ENCODE measurements at regions not wholly inside any gene's neighbourhood (a gene's known extent, or its start where the extent isn't known, plus 50 kb on each side); places are given as distances from the start of the nearest gene placed in this dataset.

DNA sequence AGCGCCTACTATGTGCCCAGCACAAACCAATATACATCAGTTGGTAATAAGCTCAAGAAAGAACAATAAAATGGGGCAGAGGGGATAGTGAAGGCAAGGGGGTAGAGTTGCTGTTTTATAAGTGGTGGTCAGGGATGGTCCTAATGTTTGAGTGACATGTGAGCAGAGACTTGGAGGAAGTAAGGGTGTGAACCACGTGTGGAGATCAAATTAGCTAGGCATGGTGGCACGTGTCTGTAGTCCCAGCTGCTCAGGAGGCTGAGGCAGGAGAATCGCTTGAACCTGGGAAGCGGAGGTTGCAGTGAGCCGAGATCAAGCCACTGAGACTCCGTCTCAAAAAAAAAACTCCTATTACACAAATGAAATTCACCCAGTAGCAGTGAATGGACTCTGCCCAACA is 56.5 kb downstream of the IRX6 start:
- in situ Hi-C loops (cut with HindIII; ENCODE audit: low pct_unique_long_range_greater_than_20kb, low sequenced_read_pairs), result no loop called here
- no peak for TF ChIP-seq JUND (IDR thresholded peaks at IDR 0.05; ENCODE audit: low read depth)
- DNase-seq (ENCODE audit: low read depth in 1 of 2, low spot score in 1 of 2), result no peak

DNA sequence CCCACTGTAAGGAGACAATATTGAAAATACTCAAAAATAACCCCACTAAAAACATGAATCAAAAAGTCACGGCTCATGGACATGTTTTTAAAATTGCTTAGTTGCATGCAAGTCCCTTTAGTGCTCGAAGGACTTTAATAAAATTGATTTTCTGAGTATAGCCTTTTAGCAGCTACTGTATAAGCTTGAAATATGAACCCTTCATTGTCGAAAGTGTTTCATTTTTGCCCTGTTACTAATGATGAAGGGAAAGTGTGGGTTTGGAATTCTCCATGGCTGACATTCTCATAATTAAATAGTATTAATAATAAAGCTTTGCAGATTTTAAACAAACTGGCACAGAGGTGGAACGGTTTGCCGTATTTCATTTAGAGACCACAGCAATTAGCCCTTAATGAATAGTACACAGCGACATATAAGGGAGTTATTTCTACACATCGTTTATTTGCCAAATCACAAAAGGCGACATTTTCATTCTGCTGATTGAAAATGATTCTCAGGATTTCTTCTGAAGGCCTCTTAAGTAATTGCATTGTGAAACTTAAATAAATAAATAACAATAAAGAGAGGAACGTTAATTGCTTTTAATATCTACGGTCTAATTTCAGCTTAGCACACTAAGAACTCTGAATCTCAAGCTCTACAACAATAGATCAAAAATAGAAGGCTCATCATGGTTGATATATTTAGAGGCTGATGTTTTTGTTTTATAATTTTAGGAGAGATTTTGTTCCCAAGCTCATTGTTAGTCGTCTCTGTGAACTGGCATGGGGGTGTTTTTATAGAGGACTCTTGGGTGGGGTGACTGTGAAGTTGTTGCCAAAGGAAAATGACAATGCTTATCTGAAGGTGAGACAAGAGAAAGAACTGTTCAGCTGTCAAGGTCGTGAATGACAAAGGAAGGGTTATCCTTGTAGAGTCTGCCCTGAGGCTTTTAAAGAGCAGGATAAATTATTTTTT is 60.6 kb downstream of the IRX6 start:
- in situ Hi-C loops (cut with HindIII; ENCODE audit: low pct_unique_long_range_greater_than_20kb, low sequenced_read_pairs), result no loop called here
- TF ChIP-seq JUND (IDR thresholded peaks at IDR 0.05; ENCODE audit: low read depth), result no peak
- no peak for DNase-seq (ENCODE audit: low read depth in 1 of 2, low spot score in 1 of 2)

DNA sequence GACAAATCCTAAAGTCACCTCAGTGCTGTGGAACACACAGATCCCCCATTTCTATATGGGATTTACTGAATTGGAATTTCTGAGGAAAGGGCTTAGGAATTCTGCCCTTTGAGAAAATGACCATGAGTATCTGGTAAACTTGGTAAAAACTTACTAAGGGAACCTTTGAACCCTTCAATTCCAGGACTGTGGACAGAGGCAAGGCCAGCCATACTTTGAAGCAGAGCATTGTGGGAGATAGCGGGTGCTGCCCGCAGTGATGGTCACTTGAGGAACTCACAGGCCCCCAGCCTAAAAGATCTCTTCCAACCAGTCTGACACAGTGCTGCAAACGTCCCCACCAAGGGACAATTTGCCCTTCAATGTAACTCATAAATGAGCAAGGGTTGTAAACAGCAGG is 61.4 kb downstream of the IRX6 start:
- in situ Hi-C loops (cut with HindIII; ENCODE audit: low pct_unique_long_range_greater_than_20kb, low sequenced_read_pairs), result no loop called here
- TF ChIP-seq JUND (IDR thresholded peaks at IDR 0.05; ENCODE audit: low read depth), result no peak
- no peak for DNase-seq (ENCODE audit: low read depth in 1 of 2, low spot score in 1 of 2)

DNA sequence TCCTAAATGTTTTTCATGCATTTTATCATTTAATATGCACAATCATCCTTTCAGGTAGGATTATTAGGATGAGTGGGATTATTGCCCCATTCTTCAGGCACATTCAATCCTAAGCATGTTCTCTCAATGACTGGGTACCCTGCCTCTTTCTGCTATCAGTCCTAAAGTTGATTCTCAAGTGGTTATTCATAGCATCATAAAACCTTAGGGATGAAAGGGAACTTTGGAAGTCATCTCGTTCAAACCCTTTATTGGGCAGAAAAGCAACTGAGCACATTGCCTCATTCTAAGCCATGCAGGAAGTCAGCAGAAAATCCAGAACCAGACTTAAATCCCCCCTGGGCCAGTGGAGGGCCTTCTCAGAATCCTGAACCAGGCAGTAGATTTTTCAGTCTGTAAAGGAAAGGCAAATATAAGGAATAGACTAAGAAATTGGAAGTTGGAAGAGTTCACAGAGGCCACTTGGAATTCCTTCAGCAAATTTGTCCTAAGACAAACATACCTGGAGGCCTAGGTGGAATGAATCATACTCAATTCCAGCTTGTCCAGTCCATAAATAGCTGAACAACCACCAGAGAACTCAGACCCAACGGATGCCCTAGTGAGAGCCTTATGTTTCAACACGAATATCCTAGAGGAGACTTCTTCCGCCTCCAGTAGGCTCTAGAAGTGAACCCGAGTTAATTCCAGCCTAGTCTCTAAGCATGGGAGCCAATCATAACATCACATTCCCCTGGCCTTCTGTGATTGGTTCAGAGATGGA is 62.7 kb downstream of the IRX6 start:
- TF ChIP-seq JUND (IDR thresholded peaks at IDR 0.05; ENCODE audit: low read depth), result peak; percentile 76
- peak; percentile 6 to 87 for DNase-seq (ENCODE audit: low read depth in 1 of 2, low spot score in 1 of 2)

DNA sequence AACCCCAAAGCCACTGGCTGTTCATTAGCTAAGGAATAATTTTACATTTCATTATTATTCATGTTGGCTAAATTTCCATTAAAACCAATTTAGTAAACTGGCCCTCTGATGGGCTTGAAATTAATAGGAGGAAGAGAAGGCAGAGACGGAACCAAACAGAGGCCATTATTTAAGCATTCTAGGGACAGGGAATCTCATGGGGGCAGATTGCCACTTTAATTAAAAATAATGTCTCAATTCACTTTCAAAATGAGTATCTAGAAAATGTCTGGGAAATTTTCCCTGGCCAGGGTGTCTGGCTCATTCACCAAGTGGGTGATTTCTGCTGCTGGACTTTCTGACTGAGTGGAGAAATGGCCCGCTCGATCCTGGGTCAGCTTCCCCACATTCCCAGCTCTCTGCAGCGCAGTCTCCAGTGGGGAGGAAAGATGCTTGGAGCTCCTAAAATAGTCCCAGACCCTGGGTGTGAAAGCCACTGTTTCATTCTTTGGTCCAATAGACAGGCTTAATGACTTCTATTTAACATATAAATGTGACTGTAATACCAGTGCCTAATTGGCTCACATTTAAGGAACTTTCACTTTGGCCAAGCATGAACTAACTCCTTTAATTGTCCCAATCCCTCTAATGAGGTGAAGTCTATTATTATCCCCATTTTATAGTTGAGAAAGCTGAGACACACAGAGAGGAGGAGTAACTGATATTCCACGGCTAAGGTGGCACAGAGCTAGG is 64.3 kb downstream of the IRX6 start:
- no peak for TF ChIP-seq JUND (IDR thresholded peaks at IDR 0.05; ENCODE audit: low read depth)

More for the DNA sequence above, 62.7 kb downstream of the IRX6 start:
- in situ Hi-C loops (cut with HindIII; ENCODE audit: low pct_unique_long_range_greater_than_20kb, low sequenced_read_pairs), result no loop called here

DNA sequence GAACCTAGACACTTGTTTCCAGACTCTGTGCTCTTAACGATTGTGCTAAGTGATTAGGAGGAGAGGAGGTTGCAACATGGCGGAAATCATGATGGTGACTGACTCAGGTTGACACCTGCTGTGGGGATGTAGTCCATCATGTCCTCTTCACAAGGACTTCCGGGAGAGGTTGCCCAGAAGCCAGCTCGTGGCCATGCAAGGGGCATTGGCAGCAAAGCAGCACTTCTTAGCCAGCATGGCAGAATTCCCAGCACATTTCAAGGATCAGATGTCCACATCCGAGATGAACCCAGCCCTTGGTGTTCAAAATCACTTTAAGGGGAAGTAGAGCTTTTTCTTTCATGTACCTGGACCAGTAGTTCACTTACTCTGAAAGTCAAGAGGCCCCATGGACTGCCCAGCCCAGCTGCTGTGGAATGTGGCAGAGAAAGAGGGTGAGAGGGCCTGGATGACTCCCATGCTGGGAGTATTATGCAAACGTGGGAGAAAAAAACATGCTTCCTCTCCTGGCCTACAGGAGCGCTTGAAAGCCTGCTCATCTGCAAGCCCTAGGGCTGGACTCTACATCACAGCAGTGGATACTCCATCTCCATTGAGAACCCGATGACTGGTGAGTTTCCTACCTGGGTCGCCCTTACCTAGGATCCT is 65.5 kb downstream of the IRX6 start:
- DNase-seq (ENCODE audit: low read depth in 1 of 2, low spot score in 1 of 2), result no peak
- in situ Hi-C loops (cut with HindIII; ENCODE audit: low pct_unique_long_range_greater_than_20kb, low sequenced_read_pairs), result no loop called here
- TF ChIP-seq JUND (IDR thresholded peaks at IDR 0.05; ENCODE audit: low read depth), result no peak

More for the DNA sequence above, 64.3 kb downstream of the IRX6 start:
- DNase-seq (ENCODE audit: low read depth in 1 of 2, low spot score in 1 of 2), result no peak
- in situ Hi-C loops (cut with HindIII; ENCODE audit: low pct_unique_long_range_greater_than_20kb, low sequenced_read_pairs), result no loop called here

DNA sequence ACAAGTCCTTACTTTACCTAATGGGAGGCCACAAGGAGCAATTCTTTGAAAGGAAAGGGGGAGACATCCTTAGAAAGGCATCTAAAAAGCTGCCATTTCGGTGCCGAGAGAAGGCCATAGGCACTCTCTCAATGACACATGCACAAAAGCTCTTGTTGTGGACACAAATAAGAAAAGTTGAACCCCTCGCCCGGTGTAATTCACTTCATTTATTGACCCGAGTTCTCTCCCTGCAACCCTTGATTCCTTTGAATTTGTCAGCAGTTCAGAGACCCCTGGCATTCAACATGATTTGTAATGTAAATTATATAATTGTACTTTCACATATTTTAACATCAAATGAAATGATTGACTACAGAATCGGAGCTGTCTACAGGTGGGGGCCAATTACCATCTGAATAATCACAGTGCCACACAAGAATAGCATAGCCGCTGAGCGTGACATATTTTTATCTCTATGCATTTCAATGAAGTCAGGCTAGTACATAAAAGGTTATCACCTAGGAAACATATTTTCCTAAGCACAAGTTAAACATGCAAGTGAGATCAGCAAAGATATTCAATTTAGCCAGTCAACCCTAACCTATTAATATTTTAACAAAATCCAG is 66.7 kb downstream of the IRX6 start:
- TF ChIP-seq JUND (IDR thresholded peaks at IDR 0.05; ENCODE audit: low read depth), result no peak
- in situ Hi-C loops (cut with HindIII; ENCODE audit: low pct_unique_long_range_greater_than_20kb, low sequenced_read_pairs), result no loop called here
- no peak for DNase-seq (ENCODE audit: low read depth in 1 of 2, low spot score in 1 of 2)

DNA sequence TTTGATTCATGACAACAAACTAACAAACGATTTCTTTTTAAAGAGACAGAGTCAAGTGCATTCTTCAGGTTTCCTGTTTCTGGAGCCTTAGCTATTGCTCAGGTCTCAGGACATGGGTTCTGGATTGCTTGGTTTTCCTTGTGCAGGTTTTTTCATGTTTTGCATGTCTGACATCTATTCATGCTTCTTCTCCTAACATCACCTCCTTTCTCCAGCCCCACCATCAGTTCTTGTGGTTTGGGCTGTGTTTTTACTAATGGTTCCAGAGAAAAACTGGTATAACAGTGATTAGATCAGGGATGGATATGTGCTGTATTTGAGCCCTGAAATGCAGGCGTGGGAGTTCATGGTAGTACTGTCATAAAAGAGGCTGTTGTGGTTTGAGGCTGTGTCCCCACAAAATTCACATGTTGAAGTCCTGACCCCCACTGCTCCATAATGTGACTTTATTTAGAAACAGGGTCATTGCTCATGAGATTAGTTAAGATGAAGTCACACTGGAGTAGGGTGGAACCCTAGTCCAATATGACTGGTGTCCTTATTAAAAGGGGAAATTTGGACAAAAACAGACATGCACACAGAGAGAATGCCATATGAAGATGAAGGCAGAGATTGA is 67.9 kb downstream of the IRX6 start:
- no peak for DNase-seq (ENCODE audit: low read depth in 1 of 2, low spot score in 1 of 2)
- in situ Hi-C loops (cut with HindIII; ENCODE audit: low pct_unique_long_range_greater_than_20kb, low sequenced_read_pairs), result no loop called here
- no peak for TF ChIP-seq JUND (IDR thresholded peaks at IDR 0.05; ENCODE audit: low read depth)

DNA sequence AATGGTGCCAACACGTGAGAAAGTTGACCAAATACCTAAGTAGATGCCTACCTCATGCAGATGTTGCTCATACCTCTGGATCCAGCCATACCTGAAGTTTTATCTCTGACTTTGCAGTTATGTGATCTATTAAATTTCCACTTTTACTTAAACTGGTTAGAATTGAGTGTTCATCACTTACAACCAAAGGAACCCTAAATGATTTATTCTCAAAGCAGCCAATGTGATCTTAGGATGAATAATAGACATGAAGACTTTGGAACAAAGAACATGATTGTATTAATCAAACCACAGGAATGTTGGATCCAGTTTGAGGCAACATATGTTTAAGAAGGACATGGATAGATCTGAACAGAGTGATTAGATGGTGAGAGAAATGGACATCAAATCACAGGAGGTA is 68.7 kb downstream of the IRX6 start:
- TF ChIP-seq JUND (IDR thresholded peaks at IDR 0.05; ENCODE audit: low read depth), result no peak
- DNase-seq (ENCODE audit: low read depth in 1 of 2, low spot score in 1 of 2), result no peak
- in situ Hi-C loops (cut with HindIII; ENCODE audit: low pct_unique_long_range_greater_than_20kb, low sequenced_read_pairs), result no loop called here

DNA sequence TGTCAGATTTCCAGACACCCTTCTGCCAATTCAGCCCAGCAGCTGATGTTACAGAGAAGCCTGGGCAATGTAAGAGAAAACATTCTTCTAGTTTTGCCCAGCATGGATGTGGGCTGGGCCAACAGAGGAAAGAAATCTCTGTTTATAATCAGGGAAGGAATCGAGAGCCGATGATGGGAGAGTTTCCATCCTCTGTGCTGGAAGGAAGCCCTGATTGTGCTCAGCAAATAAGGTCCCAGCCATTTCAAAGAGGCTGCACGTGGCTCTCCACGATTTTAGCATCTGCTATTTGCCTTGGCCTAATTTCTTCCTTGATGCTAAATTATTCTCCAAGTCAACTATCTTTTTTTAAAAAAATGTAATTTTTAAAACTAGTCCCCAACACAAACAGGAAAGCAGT is 70.0 kb downstream of the IRX6 start:
- TF ChIP-seq JUND (IDR thresholded peaks at IDR 0.05; ENCODE audit: low read depth), result no peak
- in situ Hi-C loops (cut with HindIII; ENCODE audit: low pct_unique_long_range_greater_than_20kb, low sequenced_read_pairs), result no loop called here

DNA sequence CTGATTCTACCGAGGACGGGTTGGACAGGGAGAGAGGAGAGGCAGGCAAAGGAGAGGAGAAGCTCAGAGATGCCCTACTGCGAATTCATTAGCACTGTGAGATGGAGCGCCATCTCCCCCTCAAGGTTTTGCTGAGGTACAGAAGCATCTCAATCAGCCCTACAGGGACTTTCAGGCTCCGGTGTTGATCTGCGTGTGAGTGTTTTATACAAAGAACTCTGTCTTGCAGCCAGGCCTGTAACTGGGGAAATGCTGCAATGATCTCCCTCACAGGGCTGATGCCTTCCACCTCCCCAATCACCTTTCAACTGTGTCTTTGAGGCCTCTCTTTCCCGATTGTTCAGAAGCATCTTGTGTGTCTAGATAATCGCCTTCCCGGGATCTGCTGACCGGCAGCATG is 74.8 kb downstream of the IRX6 start:
- TF ChIP-seq JUND (IDR thresholded peaks at IDR 0.05; ENCODE audit: low read depth), result no peak
- in situ Hi-C loops (cut with HindIII; ENCODE audit: low pct_unique_long_range_greater_than_20kb, low sequenced_read_pairs), result no loop called here
- no peak for DNase-seq (ENCODE audit: low read depth in 1 of 2, low spot score in 1 of 2)

More for the DNA sequence above, 70.0 kb downstream of the IRX6 start:
- no peak for DNase-seq (ENCODE audit: low read depth in 1 of 2, low spot score in 1 of 2)

All from T47D (cell line).